HG03045 (cell line): ENCODE measurements at regions not wholly inside any gene's neighbourhood (a gene's known extent, or its start where the extent isn't known, plus 50 kb on each side); places are given as distances from the start of the nearest gene placed in this dataset.
"Not testable (repeated sequence)": the region's sequence is repeated elsewhere in the genome, so short reads cannot be mapped to it uniquely, and the experiment has no call there.

Source experiments
- ATAC-seq: cut with Tn5 transposase; IDR thresholded peaks from one replicate; pipeline ENCODE4 v1.9.1; 2021; ENCODE audit warnings: mild to moderate bottlenecking, moderate library complexity; ENCODE audit not compliant: unreplicated experiment

DNA sequence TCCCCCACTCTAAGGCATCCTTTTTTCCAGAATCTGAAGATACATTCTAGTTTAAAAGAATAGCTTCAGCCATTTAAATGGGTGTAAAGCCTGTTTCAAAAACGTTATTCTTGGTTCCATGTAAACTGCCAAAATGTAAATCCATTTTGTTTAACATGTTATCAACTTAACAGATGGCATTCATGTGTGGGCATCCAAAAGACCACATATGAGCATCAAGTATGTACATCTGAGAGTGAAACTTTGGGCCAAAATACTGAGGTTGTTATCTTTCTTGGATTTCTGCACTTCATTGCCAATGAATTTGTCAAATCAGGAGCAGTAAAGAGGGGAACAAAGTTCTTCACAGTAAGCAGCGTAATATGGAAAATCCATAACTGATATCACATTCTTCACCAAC, 395.4 kb downstream of the ZNF804A start:
- ATAC-seq, result no peak

DNA sequence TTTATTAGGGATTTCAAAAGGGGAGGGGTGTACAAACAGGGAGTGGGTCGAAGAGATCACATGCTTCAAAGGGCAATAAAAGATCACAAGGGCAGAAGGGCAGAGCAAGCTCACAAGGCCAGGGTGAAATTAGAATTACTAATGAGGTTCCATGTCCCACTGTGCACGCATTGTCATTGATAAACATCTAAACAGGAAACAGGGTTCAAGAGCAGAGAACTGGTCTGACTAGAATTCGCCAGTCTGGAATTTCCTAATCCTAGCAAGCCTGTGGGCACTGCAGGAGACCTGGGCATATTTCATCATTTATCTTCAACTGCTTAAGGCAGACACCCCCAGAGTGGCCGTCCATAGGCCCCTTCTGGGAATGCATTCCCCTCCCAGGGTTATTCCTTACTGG, 408.2 kb downstream of the ZNF804A start:
- no peak for ATAC-seq

- no peak for ATAC-seq
These were observed 414.3 kb downstream of the ZNF804A start for GRCh38 chr2:185012643-185013042.

GRCh38 chr2:185014076-185014475, 415.7 kb downstream of the ZNF804A start:
- ATAC-seq, result no peak

- ATAC-seq, result not testable (repeated sequence)
These were observed 427.6 kb downstream of the ZNF804A start for GRCh38 chr2:185025891-185026290.

GRCh38 chr2:185035906-185036305, 437.6 kb downstream of the ZNF804A start:
- ATAC-seq, result no peak

- ATAC-seq, result no peak
These were observed 446.1 kb downstream of the ZNF804A start for GRCh38 chr2:185044323-185044874.

DNA sequence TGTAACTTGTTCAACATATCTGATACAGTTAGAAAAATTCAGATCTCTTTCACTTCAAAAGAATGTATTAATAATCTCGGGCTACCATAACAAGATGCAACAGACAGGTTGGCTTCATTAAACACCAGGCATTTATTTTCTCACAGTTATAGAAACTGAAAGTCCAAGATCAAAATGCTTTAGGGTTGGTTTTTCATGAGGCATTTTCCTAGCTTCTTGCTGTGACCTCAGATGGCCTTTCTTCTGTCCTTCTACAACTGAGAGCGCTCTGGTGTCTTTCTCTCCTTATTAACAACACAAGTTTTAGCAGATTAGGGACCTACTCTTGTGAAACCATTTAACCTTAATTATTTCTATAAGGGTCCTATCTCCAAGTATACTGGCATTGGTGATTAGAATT, 452.5 kb downstream of the ZNF804A start:
- no peak for ATAC-seq

GRCh38 chr2:185063761-185064160, 465.4 kb downstream of the ZNF804A start:
- ATAC-seq, result no peak

- no peak for ATAC-seq
These were observed 467.8 kb downstream of the ZNF804A start for GRCh38 chr2:185066128-185066527.

- no peak for ATAC-seq
These were observed 470.8 kb downstream of the ZNF804A start for GRCh38 chr2:185069107-185069506.

GRCh38 chr2:185074156-185074555, 475.8 kb downstream of the ZNF804A start:
- no peak for ATAC-seq

- ATAC-seq, result no peak
These were observed 484.4 kb downstream of the ZNF804A start for GRCh38 chr2:185082749-185083148.

DNA sequence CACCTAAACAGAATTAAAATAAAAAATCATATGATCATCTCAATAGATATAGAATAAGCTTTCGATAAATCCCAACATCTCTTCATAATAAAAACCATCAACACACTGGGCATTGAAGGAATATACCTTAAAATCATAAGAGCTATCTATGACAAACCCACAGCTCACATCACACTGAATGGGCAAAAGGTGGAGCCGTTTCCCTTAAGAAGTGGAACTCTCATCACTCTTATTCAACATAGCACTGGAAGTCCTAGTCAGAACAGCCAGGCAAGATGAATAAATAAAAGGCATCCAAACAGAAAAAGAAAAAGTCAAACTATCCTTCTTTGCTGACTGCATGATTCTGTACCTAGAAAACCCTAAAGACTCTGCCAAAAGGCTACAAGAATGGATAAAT, 510.3 kb downstream of the ZNF804A start:
- no peak for ATAC-seq

DNA sequence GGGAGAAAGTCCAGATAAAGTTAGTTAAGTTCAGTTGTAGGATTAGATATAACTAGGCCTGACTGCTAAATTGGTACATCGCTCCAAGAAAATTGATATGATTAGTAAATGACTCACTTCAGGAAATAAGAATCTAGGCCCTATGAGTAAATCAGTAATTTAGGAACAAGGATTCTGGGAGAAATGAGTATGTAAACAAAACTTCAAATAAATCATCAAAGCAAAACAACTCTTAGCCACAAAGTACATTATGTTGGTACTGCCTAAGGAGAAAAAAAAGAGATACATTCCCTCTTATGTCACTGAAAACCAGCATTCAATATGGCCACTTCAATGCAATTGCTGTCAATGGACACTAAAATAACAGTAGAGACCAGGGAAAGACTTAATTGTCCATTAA, 529.1 kb downstream of the ZNF804A start:
- no peak for ATAC-seq

DNA sequence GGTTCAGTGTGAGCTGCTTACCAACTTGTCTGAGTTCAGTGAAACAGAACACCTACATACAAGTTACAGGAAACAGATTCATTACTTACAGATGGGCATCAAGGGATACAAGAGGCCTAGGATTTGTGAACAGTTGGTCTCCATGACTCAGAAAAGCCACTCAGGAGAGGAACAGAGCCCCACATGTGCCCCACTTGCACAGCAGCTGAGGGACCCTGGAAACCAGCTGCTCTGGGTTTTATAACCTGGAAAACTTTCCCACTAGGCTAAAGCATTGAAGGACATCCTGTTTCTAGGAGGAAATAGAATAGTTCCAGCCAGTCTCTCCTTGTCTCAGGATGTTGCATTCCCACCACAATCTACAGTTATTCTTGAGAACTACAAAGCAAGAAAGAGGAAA, 530.0 kb downstream of the ZNF804A start:
- no peak for ATAC-seq

- ATAC-seq, result no peak
These were observed 530.7 kb downstream of the ZNF804A start for GRCh38 chr2:185128996-185129395.

GRCh38 chr2:185130685-185131084, 532.4 kb downstream of the ZNF804A start:
- no peak for ATAC-seq

DNA sequence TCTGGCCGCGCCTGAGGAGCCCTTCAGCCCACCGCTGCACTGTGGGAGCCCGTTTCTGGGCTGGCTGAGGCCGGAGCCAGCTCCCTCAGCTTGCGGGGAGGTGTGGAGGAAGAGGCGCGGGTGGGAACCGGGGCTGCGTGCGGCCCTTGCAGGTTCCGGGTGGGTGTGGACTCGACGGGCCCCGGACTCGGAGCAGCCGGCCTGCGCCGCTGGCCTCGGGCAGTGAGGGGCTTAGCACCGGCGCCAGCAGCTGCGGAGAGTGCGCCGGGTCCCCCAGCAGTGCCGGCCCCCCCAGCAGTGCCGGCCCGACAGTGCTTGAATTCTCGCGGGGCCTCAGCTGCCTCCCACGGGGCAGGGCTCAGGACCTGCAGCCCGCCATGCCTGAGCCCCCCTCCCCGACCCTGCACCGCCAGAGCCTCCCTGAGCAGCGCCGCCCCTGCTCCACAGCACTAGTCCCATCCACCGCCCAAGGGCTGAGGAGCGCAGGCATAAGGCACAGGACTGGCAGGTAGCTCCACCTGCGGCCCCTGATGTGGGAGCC, 534.2 kb downstream of the ZNF804A start:
- ATAC-seq, result no peak

GRCh38 chr2:185137700-185138099, 539.4 kb downstream of the ZNF804A start:
- ATAC-seq, result no peak

- no peak for ATAC-seq
These were observed 544.3 kb downstream of the ZNF804A start for GRCh38 chr2:185142677-185143076.

DNA sequence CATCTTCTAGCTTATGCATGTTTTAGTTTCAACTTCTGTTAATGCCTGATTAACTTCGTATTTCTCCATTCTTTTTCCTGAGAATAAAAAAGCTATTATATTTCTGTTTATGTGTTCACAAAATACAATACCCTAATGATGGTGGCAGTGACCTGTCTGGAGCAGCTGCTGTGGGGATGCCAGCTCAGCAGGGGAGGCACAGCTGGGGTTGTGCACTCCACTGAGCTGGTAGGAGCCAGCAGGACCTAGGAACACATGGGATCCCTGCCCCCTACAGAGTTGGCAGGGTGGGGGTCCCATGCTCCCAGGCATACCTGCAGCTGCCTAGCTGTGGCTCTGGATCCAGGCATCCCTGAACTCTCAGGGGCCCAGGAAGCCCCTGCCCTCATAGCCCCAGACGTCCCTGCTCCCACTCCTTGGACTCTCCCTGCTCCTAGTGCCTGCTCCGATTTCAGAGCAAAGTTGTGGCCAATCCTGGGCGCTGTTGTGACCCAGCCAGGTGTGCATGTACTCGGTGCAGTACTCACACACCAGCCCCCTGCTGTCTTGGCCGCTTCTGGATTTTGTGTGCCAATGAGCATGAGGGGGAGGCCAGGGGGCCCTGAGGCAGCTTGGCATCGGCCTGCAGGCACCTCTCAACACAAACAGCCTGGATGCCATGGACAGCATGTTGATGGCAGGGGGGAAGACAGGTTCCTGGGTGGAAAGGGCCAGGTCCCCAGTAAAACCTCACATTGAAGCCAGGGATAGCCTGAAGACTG, 546.0 kb downstream of the ZNF804A start:
- no peak for ATAC-seq
